ACHN (cell line): ENCODE measurements at regions not wholly inside any gene's neighbourhood (a gene's known extent, or its start where the extent isn't known, plus 50 kb on each side); places are given as distances from the start of the nearest gene placed in this dataset.
"Not testable (repeated sequence)": the region's sequence is repeated elsewhere in the genome, so short reads cannot be mapped to it uniquely, and the experiment has no call there.

Source experiments
- DNase-seq: peaks from one replicate; pipeline ENCODE4 v3.0.0-alpha.2; 2015
- in situ Hi-C: cut with HindIII; loops from 2 replicates; pipeline ENCODE4 v1.10.0; 2017; ENCODE audit warnings: low sequenced_read_pairs, low pct_ligation_motif_present, low pct_unique_long_range_greater_than_20kb

DNA sequence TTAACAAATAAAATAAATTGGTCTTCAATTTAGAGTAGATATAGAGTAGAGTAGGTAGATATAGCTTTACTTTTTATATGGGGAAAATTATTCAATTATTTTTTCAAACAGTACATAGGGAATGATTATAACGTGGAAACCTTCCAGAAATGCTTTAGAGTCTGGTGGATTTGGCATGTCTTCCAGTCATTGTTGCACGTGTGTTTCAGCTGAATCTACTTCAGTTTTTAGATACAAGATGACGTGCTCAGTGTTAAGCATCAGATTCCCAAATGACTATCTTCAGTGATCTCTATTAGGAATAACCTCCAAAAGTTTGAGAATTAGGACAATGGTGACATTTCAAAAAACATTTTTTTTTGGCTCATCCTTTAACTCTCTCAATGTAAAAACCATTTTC is 616.9 kb downstream of the ANKRD50 start:
- DNase-seq: no peak
- in situ Hi-C loops: no loop called here

DNA sequence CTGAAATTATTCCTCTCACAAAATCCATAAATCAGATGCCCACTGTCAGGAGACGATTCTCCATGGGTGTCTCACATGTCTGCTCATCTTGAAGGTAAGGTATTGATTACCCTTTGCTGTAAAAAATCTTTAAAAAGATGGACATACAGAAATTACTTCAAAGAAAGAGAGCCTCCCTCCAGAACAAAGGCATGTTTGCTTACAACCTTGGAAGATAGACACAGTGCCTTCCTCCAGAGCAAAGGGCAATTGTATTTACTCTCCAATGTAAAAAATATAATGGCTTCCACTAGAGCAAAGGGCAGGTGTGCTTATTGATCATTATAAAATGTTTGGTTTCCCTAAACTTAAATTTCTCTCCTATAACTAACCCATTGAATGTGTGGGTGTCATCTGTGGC is 616.2 kb downstream of the ANKRD50 start:
- in situ Hi-C loops: no loop called here
- no peak for DNase-seq

DNA sequence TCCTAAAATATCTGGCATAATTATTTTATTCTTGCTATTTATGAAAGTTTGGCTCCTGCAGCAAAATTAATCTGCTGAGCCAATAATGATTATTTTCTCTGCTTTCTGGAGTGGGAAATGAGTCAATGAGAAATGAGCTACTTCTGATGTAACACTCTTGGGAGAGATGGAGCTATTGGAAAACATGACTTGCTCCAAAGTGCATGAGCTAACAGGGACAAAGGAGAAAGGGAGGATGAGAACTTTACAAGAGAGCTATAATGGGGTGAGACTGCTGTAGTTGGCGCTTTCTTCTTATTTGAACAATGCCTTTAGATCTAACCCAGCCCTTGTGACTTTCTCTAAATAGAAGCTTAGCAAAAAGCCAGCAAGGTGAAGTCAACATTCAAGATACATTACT is 615.1 kb downstream of the ANKRD50 start:
- DNase-seq: no peak
- in situ Hi-C loops: no loop called here

DNA sequence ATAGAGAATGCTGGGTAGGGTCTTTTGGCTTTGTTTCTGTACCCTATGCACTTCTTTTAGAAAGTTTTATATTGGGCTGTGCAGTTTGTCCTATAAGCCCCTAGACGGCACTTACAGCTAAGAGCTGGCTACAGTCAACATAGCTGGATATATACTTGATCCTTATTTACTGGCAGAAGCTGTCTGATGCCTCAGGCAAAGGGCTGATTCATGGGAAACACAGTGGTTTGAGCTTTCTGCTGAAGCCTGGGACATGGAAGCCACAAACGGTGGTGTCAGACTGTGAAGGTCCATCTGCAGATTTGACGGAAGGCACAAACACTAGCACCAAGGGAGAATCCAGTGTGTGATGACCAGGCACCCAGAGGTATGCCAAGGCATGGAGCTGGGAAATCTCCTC is 608.4 kb downstream of the ANKRD50 start:
- DNase-seq: no peak
- in situ Hi-C loops: no loop called here

DNA sequence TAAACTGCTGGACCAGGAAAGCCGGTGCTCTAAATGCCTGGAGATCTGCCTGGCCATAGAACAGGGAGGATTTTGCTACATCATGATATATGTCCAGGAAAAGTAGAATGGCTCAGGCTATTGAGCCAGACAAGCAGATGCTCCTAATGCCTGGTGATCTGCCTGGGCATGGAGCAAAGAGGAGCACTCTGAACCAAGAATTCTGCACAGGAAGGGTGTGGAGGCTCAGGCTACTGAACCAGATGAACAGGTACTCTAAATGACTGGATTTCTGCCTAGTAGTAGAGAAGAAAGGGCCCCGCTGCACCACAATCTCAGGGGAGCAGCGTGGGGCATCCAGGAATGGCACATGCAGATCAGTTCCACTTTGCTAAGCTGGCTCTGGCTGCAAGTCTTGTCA is 607.9 kb downstream of the ANKRD50 start:
- no peak for DNase-seq
- in situ Hi-C loops: no loop called here

DNA sequence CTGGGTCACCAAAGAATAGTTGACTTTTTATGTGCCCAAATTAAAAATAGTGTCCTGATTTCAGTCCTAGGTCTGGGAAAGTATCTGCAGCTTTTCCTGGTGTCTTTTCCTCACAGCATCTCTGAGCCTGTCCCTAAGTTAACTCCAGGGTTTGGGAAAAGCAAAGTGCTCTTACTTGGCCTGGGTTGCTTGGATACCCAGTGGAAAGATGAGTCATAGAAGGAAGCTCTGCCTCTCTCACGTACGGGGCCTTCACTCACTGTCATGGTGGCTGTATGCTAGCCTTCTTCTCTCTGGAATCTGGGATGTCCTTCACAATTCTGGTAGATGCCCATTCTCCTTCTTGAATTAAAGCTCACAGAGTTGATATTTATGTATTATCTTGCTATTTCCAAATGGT is 607.3 kb downstream of the ANKRD50 start:
- in situ Hi-C loops: no loop called here
- no peak for DNase-seq

DNA sequence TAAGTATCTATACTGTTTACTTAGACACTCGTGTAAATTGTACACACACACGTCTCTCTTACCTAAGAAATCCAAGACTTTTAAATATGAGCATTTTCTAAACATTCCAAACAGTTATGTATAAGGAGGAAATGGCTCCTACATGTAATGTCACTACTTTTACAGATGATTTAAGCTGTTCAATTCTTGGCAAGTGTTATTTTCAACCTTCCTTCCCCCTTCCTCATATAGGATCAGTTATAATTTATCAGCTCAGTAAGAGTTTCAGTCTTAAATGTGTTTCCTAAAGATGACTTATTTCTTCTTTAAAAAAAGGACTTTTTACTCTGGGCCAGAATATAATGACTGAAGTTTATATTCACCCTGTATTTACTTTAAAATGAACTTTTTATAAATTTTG is 601.1 kb downstream of the ANKRD50 start:
- in situ Hi-C loops: no loop called here
- no peak for DNase-seq

DNA sequence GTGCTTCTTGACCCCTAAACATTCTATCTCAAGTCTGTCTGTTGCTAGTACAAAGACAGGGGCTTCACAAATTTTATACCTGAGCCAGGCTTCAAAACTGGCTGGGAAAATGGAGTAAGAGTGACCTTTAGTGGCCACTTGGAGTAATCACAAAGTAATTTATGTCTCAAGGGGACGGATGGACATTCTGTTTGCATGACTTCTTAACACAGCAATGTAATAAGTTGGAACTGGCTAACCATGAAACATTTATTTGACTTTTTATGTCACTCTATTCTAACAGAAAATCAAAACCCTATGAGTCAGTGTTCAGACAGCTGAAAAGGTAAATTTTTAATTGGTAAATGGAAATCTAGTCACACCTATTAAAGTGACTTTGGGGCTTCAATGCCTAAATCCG is 600.6 kb downstream of the ANKRD50 start:
- DNase-seq: peak; percentile 57
- in situ Hi-C loops: no loop called here

DNA sequence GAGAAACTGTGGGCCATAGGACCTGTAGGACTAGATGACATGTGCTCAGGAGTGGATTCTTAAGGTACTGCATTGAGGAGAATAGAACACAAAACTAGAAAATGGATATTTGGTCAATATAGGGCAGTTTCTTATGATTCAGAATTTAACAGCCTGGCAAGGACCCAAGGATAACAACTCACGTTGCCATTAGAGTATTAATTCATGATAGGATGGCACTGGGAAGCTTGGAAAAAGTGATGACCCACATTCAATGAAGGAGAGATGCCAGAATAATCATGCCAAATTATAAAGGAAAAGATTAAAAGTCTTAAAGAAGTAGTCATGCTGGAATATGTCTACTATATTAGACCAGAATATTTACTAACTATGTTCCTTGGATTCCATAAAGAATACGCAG is 594.5 kb downstream of the ANKRD50 start:
- in situ Hi-C loops: no loop called here
- no peak for DNase-seq

DNA sequence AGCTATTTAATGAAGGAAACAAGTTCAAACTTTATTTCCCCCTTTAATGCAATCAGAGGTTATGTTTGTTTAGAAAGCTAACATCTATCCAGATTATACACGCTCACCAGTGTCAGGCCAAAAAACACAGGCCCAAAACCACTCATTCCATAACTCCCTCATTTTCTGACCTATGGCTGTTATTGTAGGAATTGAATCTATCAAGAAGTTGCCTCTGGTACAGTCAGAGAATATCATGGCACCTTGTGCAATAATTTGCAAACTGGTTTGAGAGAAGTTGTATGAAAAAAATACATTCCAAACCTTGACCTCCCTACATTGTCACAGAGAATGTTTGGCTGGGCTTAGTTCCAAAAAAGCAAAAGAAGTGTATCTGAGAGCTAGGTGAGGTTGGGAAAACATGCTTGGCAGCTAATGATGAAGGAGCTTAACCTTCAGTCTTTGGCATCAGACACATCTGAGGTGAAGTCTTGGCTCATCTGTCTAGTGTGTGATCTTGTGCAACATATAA is 591.0 kb downstream of the ANKRD50 start:
- in situ Hi-C loops: no loop called here
- no peak for DNase-seq

DNA sequence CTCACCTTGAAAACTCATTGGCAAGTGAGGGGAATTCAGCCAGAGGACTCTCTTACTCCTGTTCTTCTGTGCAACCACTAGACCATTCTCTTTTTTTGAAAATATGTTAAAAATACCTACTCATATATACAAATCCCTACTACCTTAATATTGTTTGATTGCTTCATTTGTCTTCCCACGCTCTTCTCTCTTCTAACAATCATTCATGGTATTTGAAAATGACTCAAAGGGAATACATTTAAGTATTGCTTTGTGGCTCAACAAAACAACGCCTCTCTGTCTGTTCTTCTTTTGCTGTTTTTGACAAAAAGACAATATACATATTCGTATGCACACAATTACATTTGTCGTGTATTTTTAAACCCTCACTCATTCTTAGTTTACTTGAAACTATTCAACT is 589.4 kb downstream of the ANKRD50 start:
- in situ Hi-C loops: no loop called here
- no peak for DNase-seq

DNA sequence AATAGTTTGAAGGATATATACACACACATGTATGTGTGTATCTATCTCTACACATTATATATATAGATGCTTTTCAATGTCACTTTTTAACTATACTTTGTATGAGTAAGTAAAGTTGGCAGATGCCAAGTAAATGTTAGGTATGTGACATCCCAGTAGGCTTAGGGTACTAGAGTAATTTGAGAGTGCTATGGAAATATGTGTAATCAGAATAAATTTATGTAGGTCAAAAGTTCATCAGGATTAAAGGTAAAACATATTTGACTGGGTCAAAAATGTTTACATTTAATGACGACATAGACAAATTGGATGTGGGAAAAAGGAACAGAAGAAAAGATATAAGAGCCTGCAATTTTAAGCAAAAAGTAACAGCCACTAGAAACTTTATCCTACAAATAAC is 588.8 kb downstream of the ANKRD50 start:
- DNase-seq: no peak
- in situ Hi-C loops: no loop called here

DNA sequence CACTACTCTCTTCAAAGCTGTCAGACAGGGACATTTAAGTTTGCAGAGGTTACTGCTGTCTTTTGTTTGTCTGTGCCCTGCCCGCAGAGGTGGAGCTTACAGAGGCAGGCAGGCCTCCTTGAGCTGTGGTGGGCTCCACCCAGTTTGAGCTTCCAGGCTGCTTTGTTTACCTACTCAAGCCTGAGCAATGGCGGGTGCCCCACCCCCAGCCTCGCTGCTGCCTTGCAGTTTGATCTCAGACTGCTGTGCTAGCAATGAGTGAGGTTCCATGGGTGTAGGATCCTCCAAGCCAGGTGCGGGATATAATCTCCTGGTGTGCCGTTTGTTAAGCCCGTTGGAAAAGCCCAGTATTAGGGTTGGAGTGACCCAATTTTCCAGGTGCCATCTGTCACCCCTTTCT is 581.2 kb downstream of the ANKRD50 start:
- in situ Hi-C loops, DNase-seq: not testable (repeated sequence)

DNA sequence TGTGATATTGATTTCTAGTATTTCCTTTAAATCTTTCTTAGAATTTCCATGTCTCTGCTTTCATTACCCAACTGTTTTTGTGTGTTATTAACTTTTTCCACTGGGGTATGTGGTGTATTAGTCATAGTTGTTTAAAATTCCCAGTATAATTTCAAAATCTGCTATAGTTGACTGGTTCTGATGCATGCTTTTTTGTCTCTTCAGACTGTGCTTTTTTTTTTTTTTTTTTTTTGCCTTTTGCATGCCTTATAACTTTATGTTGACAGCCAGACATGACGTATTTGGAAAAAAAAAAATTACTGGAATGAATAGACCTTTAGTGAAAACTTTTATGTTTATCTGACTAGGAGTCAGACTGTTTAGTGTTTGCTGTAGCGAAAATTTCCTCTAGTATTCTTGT is 580.4 kb downstream of the ANKRD50 start:
- no peak for DNase-seq
- in situ Hi-C loops: no loop called here

DNA sequence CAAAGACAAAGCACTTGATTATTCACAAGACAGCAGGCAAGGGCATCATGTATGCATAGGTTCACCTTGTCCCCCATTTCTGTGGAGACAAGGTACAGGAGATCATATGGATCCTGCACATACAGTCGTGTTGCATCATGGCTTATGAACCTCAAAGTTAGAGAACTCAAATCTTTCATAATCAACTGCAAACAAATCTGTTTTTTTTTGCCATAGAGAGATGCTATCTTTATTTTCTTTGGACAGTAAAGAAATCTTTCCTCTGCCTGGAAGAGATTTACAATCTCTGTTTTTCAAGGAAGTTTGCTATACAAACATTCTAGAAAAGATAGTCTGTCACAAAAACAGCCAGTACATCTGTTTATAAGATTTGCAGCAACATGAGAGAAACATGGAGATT is 578.8 kb downstream of the ANKRD50 start:
- no peak for DNase-seq

DNA sequence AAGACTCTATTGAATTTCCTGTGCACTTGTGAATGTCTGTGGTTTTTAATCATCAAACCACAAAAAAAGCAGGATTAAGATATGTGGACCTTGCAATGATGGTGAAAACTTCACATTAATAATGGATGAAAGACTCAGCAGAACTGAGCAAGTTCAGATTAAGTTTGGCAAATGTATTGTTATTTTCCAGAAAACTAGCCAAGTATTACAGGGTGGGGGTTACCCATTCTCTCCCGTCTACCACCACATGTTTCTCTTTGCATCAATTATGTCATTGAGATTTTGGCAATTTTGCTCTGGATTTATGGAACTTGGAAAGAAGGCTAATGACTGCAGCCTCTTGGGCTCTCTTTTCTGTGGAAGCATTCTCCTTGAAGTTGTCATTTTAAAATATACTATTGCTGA is 577.1 kb downstream of the ANKRD50 start:
- in situ Hi-C loops: no loop called here
- DNase-seq: no peak

More for the DNA sequence above, 578.8 kb downstream of the ANKRD50 start:
- in situ Hi-C loops: no loop called here

DNA sequence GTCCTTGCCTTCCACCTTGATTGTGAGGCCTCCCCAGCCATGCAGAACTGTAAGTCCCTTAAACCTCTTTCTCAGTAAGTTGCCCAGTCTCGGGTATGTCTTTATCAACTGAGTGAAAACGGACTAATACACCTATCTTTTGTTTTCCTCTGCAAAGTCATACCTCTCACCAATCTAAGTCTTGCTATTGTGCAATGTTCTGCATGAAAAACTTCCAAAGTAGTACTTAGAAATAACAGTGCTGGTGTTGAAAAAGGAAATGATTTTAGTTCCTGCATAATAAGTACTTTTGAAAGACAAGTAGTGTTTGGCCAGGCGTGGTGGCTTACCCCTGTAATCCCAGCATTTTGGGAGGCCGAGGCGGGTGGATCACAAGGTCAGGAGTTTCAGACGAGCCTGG is 573.5 kb downstream of the ANKRD50 start:
- DNase-seq: no peak
- in situ Hi-C loops: no loop called here

DNA sequence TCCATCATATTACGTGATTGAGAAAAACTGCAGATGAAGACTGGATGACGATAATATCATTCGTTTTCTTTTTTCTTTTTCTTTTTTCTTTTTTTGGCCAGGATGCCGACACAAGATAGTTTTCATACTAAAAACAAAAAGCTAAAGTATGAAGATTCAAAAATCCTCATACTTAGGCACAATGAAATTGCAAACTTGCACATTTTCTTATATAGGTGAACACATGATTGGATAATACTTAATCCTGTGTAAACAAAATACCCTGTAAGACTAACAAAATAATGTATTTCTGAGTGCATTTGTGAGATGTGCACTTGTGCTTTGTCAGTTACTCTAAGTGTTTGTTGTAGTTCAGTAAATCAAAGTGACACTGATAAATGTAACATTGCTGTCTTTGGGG is 568.9 kb downstream of the ANKRD50 start:
- in situ Hi-C loops: no loop called here
- DNase-seq: no peak

DNA sequence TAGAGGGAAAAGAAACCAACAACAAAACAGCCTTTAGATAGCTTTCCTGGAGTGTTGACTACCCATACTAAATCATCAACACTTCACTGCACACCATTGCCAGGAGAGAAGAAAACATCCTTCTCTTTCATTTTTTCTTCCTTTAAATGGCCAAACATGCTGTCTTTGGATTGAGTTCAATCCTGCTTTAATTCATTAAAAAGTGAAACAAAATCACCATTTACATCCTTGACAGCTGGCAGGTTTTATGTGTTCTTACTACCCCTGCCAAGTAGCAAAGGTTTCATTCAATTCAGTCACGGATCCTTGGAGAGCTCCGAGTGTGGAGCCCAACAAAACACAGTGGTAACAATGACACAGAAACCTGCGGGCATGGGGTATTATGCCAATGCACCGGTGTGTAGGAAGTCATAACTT is 568.3 kb downstream of the ANKRD50 start:
- peak; percentile 6 for DNase-seq
- in situ Hi-C loops: no loop called here

DNA sequence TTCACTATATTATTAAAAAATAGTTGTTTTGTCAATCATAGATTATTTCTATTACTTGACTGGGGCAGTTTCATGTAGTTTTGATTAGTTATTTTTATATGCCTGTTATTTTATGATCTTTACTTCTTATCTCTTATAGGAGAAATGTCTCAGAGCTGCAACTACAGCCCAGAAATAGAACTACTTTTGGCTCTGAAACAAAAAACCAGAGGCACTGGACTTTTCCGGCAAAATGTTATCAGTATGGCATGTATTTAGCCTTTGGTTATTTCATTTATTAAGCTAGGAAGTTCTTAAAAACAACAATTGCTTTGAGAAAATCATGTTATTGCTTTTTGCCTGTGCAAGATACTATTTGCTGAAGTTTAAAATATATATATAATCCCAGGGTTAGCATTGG is 566.5 kb downstream of the ANKRD50 start:
- in situ Hi-C loops: no loop called here

DNA sequence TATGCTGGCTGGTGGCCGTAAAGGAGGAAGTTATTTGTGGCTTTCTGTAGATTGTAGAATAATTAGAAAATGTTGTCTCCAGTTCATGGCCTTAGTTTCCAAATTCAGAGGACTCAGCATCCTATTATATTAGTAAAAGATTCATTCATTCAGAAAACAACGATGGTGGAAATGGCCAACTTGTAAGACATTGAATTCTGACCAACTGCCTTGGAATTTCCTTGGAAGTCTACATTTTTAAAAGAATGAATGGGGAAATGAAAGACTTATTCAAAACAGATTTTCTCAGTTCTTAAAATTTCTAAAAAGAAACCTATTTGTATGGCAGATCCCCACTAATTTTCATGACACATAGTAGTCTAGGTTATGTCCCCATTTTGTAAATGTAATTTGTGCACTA is 561.5 kb downstream of the ANKRD50 start:
- in situ Hi-C loops: no loop called here
- DNase-seq: no peak

More for the DNA sequence above, 566.5 kb downstream of the ANKRD50 start:
- no peak for DNase-seq
